ENCODE measurements at regions not wholly inside any gene's neighbourhood (a gene's known extent, or its start where the extent isn't known, plus 50 kb on each side); places are given as distances from the start of the nearest gene placed in this dataset.
"Not testable (repeated sequence)": the region's sequence is repeated elsewhere in the genome, so short reads cannot be mapped to it uniquely, and the experiment has no call there.

GRCh38 chr10:76815505-76815904 is 822.1 kb downstream of the KCNMA1 start:
- not testable (repeated sequence) for ATAC-seq; DNase-seq (ENCODE audit: low spot score)

- ATAC-seq (no peak), DNase-seq (ENCODE audit: low spot score) (no peak)
Observed at GRCh38 chr10:76811430-76811829, 826.2 kb downstream of the KCNMA1 start.

- ATAC-seq (no peak), DNase-seq (ENCODE audit: low spot score) (no peak)
Observed at GRCh38 chr10:76788452-76788811, 849.2 kb downstream of the KCNMA1 start.

GRCh38 chr10:76787746-76788451 is 849.7 kb downstream of the KCNMA1 start:
- ATAC-seq (no peak), DNase-seq (ENCODE audit: low spot score) (no peak)

GRCh38 chr10:76786504-76787072 is 851.0 kb downstream of the KCNMA1 start:
- DNase-seq (ENCODE audit: low spot score) (no peak), ATAC-seq (no peak)

- DNase-seq (ENCODE audit: low spot score) (no peak), ATAC-seq (no peak)
Observed at GRCh38 chr10:76784076-76784475, 853.5 kb downstream of the KCNMA1 start.

GRCh38 chr10:76779796-76780301 is 857.8 kb downstream of the KCNMA1 start:
- no peak for ATAC-seq

GRCh38 chr10:76778914-76779795 is 858.5 kb downstream of the KCNMA1 start:
- no peak for DNase-seq (ENCODE audit: low spot score)
- no peak for ATAC-seq

More at GRCh38 chr10:76779796-76780301, 857.8 kb downstream of the KCNMA1 start:
- no peak for DNase-seq (ENCODE audit: low spot score)

GRCh38 chr10:76774987-76775603 is 862.5 kb downstream of the KCNMA1 start:
- no peak for DNase-seq (ENCODE audit: low spot score)
- no peak for ATAC-seq

DNA sequence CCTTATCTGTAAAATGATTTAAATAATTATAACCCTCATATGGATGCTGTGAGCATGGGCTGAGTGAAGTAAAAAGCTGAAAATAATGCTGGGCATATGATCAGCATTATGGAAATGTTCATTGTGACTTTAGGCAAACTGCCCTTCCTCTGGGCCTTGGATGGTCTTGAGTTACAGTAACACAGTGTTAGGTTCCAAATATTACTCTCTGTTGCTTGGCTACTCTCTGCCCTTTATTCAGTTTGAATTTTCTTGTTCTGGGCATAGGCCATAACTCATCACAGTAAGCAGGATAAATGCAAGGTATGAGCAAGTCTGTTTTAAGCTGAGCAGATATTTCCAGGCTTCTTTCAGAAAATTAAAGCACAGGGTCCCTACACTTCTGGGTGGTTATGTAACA is 868.0 kb downstream of the KCNMA1 start:
- ATAC-seq (no peak), DNase-seq (ENCODE audit: low spot score) (no peak)

- no peak for ATAC-seq
- DNase-seq (ENCODE audit: low spot score) = no peak
Observed at GRCh38 chr10:76769161-76769560, 868.4 kb downstream of the KCNMA1 start.

DNA sequence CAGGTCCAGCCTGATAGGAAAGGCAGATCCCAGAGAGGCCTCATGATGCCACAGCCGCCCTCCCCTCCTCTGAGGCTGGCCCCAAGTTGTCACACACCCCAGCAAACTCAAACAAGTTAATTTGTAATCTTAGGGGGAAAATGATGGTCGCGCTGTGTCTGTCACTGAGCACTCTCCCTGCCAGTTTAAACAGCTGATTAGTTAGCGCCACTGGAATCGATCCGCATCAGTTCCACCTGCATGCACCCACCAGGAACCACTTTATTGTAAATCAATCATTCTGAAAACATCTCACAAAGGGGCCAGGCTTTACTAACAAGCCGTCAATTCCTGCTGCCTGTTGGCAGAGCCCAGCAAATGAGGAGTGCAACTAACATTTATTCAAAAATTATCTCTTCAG is 870.9 kb downstream of the KCNMA1 start:
- no peak for DNase-seq (ENCODE audit: low spot score)
- no peak for ATAC-seq

- not testable (repeated sequence) for DNase-seq (ENCODE audit: low spot score); ATAC-seq
Observed at GRCh38 chr10:76764921-76765320, 872.7 kb downstream of the KCNMA1 start.

GRCh38 chr10:76764177-76764576 is 873.4 kb downstream of the KCNMA1 start:
- DNase-seq (ENCODE audit: low spot score) = no peak
- no peak for ATAC-seq

DNA sequence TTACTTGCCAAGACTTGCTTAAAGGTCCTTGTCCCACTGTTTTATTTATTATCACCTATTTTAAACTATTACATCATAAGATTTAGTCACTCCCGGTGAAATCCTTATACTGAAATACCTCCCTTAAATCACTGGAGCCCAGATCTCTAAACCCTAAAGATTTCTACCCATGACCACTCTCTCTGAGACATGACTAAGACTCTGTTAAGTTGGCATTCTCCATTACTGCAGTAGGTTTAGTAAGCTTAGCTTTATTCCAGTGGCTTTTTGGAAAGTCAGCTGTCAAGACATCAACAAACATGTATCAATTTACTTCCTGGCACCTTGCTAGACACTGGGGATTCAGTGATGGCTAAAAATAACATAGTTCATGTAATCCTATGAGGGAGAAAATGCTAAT is 874.2 kb downstream of the KCNMA1 start:
- ATAC-seq (no peak), DNase-seq (ENCODE audit: low spot score) (no peak)

DNA sequence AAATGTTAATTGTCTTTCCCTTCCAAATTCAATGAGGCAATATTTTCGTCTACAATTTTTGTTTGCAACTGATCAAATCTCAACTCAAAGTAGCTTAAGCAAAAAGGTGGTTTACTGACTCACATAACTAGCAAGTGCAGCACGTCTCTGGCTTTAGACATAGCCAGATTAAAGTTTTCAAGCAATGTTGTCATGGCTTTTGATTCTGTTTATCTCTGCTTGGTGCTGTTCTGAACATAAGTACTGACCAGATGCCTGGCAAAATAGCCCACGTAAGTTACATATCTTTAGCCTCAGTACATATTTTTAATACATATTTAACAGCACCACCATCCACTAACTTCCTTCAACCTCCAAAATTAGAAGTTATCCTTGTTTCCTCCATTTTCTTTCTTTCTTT is 877.9 kb downstream of the KCNMA1 start:
- ATAC-seq = no peak
- DNase-seq (ENCODE audit: low spot score) = no peak

DNA sequence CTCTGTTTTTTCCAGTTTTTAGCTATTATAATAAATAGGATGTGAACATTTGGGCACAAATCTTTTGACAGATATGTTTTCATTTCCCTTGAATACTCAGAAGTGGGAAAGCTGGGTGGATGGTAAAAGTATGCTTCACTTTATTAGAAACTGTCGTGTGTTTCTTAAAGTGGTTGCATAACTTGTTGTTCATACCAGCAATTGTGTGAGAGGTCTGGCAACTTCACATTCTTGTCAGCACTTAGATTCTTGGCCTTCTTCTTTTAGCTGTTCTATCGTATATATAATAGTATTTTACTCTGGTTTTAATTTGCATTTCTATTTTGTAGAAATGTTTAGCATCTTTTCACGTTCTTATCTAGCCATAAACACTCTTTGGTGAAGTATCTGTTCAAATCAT is 894.4 kb downstream of the KCNMA1 start:
- ATAC-seq (no peak), DNase-seq (ENCODE audit: low spot score) (no peak)

- ATAC-seq (no peak), DNase-seq (ENCODE audit: low spot score) (no peak)
Observed at GRCh38 chr10:76740514-76740913, 897.1 kb downstream of the KCNMA1 start.

- DNase-seq (ENCODE audit: low spot score) = no peak
- ATAC-seq = no peak
Observed at GRCh38 chr10:76738991-76739390, 898.6 kb downstream of the KCNMA1 start.

DNA sequence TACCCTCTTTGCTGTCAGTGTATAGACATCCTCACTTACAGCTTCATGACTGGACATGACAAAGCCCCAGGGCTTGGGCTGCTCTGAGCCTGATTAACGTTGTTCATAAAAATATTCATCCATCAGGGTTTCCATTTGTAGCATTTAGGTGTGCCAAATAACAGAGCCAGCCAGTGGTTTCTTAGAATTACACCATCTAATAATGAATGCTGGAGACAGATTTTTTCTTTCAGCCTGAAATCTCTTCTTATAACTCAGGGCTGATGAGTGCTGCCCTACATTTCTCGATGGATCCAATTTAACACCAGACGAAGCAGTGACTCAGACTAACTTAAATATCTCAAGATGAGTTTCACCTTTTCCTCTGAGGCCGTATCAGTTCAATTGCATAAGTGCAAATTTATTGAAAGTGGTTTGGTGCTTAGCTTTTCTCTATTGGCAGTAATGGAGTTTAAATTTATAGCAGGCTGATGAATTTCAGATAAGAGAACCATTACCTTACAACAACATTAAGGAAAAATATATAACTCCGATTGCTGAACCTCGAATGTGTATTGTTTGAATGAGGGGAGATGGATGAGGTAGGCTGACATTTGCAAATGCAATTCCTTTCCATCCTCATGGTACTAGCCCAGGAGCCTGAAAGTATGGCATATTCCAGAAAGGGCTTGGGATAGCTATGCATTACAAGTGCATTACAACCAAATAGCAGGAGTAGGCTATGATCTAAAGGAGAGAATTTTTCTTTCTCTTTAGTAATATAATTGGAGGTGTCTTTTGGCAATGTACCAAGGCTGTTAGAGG is 900.6 kb downstream of the KCNMA1 start:
- no peak for DNase-seq (ENCODE audit: low spot score)
- no peak for ATAC-seq

All from left lobe of liver (tissue), 2 donors.